ENCODE measurements at regions not wholly inside any gene's neighbourhood (a gene's known extent, or its start where the extent isn't known, plus 50 kb on each side); places are given as distances from the start of the nearest gene placed in this dataset.

DNA sequence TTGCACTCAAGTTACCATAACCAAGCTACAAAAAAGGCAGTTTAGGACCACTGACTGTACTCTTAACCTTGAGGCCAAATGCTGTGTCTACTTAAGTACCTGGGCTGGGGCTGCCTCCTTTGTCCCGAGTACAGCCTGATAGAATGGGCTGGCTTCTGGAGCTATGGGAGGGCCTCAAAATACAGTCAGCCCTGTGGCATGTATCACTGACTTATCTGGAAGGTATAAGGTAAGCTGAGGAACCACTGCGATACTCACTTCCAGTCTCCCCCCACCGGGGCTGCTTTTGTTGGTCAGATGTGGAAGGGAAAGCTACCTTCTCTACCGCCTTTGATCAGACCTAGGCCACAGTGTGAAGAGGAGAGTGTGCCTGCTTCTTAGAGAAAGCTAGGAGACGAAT, 404.8 kb downstream of the ARHGEF28 start:
- Histone ChIP-seq H3K27me3 (ENCODE audit: insufficient read depth, low read length) (no peaks in the 10 kb centered on the region), H3K9me3 (ENCODE audit: control insufficient read depth in 1 of 2, low read length in 2 of 2) (no peaks in the 10 kb centered on the region), H3K27ac (ENCODE audit: low read depth, low read length) (no peak overlapping the region), H3K4me1 (ENCODE audit: insufficient read depth, low read length) (no peaks in the 10 kb centered on the region), H3K36me3 (ENCODE audit: insufficient read depth, low read length) (no peaks in the 10 kb centered on the region), H3K4me3 (ENCODE audit: low read length in 2 of 2) (no peak overlapping the region)
- no peaks in the 10 kb centered on the region for H3K36me3 Mint-ChIP-seq
- no peak for DNase-seq
- H3K4me1 Mint-ChIP-seq: peaks cover 0 to 4% (median 1%) of the 10 kb centered on the region in 4 donors
- peaks cover 8 to 12% of the 10 kb centered on the region in 2 donors for H3K27me3 Mint-ChIP-seq
- peaks cover 0 to 2% (median 0%) of the 10 kb centered on the region in 8 donors for H3K9me3 Mint-ChIP-seq
- CTCF ChIA-PET (ENCODE audit: partially characterized antibody): no interaction called here
- H3K4me3 Mint-ChIP-seq: no peak overlapping the region
- POLR2A ChIA-PET (ENCODE audit: partially characterized antibody): no interaction called here
- intact Hi-C loops (cut with micrococcal nuclease): loop anchor here (10.0 kb wide), 1 partner anchor 614 kb away; the partner anchor contains the start of gene ENC1
- no peak overlapping the region for H3K27ac Mint-ChIP-seq

GRCh38 chr5:74030371-74030770, 404.4 kb downstream of the ARHGEF28 start:
- Mint-ChIP-seq H3K27ac (no peak overlapping the region), H3K4me1 (peaks cover 0 to 2% (median under 1%) of the 10 kb centered on the region in 4 donors), H3K36me3 (no peaks in the 10 kb centered on the region), H3K4me3 (no peak overlapping the region), H3K27me3 (peaks cover 9 to 12% of the 10 kb centered on the region in 2 donors), H3K9me3 (peaks cover 0 to 2% (median 0%) of the 10 kb centered on the region in 8 donors)
- ChIA-PET POLR2A (ENCODE audit: partially characterized antibody) (no interaction called here), CTCF (ENCODE audit: partially characterized antibody) (no interaction called here)
- no peaks in the 10 kb centered on the region for H3K36me3 ChIP-seq (ENCODE audit: insufficient read depth, low read length)
- H3K4me1 ChIP-seq (ENCODE audit: insufficient read depth, low read length): no peaks in the 10 kb centered on the region
- intact Hi-C loops (cut with micrococcal nuclease): loop anchor here (10.0 kb wide), 1 partner anchor 614 kb away; the partner anchor contains the start of gene ENC1
- DNase-seq: no peak
- H3K27me3 ChIP-seq (ENCODE audit: insufficient read depth, low read length): no peaks in the 10 kb centered on the region
- no peaks in the 10 kb centered on the region for H3K9me3 ChIP-seq (ENCODE audit: control insufficient read depth in 1 of 2, low read length in 2 of 2)
- H3K4me3 ChIP-seq (ENCODE audit: low read length in 2 of 2): no peak overlapping the region
- no peak overlapping the region for H3K27ac ChIP-seq (ENCODE audit: low read depth, low read length)

DNA sequence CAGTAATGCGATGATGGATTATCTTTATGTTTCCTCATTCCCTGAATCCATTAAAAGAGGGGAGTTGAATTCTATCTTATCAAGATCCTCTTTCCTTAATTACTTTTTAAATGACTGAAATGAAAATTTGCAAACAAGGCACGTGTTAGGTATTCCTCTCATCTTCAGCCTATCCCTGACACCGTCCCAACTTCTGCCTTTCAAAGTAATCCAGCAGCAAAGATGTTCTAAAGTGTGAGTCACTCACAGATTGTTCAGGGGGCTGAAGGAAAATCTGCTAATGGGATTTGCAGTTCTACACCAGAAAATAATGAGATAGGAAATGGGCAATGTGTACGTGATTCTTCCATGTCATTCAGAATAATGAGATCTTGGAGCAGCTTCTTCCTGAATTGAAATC, 403.0 kb downstream of the ARHGEF28 start:
- no peak for DNase-seq
- intact Hi-C loops (cut with micrococcal nuclease): no loop called here
- ChIA-PET POLR2A (ENCODE audit: partially characterized antibody) (no interaction called here), CTCF (ENCODE audit: partially characterized antibody) (no interaction called here)
- Histone ChIP-seq H3K4me3 (ENCODE audit: low read length in 2 of 2) (no peak overlapping the region), H3K4me1 (ENCODE audit: insufficient read depth, low read length) (no peaks in the 10 kb centered on the region), H3K9me3 (ENCODE audit: control insufficient read depth in 1 of 2, low read length in 2 of 2) (no peaks in the 10 kb centered on the region), H3K36me3 (ENCODE audit: insufficient read depth, low read length) (no peaks in the 10 kb centered on the region), H3K27ac (ENCODE audit: low read depth, low read length) (no peak overlapping the region), H3K27me3 (ENCODE audit: insufficient read depth, low read length) (no peaks in the 10 kb centered on the region)
- Mint-ChIP-seq H3K4me1 (no peaks in the 10 kb centered on the region), H3K4me3 (no peak overlapping the region), H3K27ac (no peak overlapping the region), H3K9me3 (peaks cover 0 to 2% (median 0%) of the 10 kb centered on the region in 8 donors), H3K27me3 (peaks cover 9 to 12% of the 10 kb centered on the region in 2 donors), H3K36me3 (no peaks in the 10 kb centered on the region)

DNA sequence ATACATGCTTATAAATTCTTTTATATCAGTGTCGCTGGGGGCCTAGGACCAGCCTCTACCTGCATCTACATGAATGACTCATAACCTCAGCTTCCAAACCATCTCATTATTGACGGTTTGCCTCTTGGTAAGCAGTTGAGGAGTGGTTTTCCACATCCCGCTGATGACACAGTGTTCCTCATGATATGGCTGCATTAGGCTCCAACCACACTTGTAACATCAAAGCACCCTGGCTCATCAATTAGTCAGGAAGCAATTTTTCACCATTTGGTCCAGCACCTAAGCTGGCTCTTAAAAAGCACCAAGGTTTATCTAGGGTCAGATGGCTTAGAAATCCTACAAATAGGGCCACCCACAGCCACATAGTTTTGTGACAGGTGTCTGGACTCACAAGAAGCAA, 402.4 kb downstream of the ARHGEF28 start:
- Histone ChIP-seq H3K36me3 (ENCODE audit: insufficient read depth, low read length) (no peaks in the 10 kb centered on the region), H3K27ac (ENCODE audit: low read depth, low read length) (no peak overlapping the region), H3K27me3 (ENCODE audit: insufficient read depth, low read length) (no peaks in the 10 kb centered on the region), H3K9me3 (ENCODE audit: control insufficient read depth in 1 of 2, low read length in 2 of 2) (no peaks in the 10 kb centered on the region), H3K4me3 (ENCODE audit: low read length in 2 of 2) (no peak overlapping the region), H3K4me1 (ENCODE audit: insufficient read depth, low read length) (no peaks in the 10 kb centered on the region)
- no peaks in the 10 kb centered on the region for H3K4me1 Mint-ChIP-seq
- H3K9me3 Mint-ChIP-seq: peaks cover 0 to 2% (median 0%) of the 10 kb centered on the region in 8 donors
- POLR2A ChIA-PET (ENCODE audit: partially characterized antibody): no interaction called here
- peaks cover 12 to 14% of the 10 kb centered on the region in 2 donors for H3K27me3 Mint-ChIP-seq
- intact Hi-C loops (cut with micrococcal nuclease): no loop called here
- no peak overlapping the region for H3K27ac Mint-ChIP-seq
- no peak overlapping the region for H3K4me3 Mint-ChIP-seq
- no peaks in the 10 kb centered on the region for H3K36me3 Mint-ChIP-seq
- CTCF ChIA-PET (ENCODE audit: partially characterized antibody): no interaction called here
- no peak for DNase-seq

DNA sequence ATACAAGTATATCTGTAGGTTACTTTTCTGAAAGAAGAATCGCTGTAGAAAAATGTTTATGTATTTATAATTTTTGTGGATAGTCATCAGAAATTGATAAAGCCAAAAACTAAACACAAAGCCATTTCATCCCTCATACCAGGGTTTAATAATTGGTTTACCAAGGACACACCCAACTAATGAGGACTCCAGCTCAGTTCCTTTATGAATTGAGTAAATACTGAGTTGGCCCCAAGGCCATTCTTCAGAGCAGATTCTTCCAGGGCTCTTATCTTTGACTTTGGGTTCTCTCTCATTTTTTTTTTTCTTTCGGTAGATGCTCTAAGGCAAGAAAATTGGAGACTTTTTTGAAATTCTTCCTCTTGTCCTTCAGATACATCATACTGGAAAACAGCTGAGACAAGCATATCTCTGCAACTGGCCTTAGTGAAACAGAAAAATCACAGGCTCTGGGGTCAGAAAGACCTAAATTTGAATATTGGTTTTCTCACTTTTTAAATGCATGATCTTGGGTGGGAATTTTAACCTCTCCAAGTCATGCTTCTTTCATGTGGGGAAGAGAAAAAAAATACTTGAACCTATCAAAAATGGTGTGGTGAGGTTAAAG, 401.8 kb downstream of the ARHGEF28 start:
- H3K4me3 ChIP-seq (ENCODE audit: low read length in 2 of 2): no peak overlapping the region
- H3K4me1 ChIP-seq (ENCODE audit: insufficient read depth, low read length): no peaks in the 10 kb centered on the region
- CTCF ChIA-PET (ENCODE audit: partially characterized antibody): no interaction called here
- no peaks in the 10 kb centered on the region for H3K27me3 ChIP-seq (ENCODE audit: insufficient read depth, low read length)
- H3K9me3 Mint-ChIP-seq: peaks cover 0 to 2% (median 0%) of the 10 kb centered on the region in 8 donors
- H3K27ac Mint-ChIP-seq: no peak overlapping the region
- H3K36me3 ChIP-seq (ENCODE audit: insufficient read depth, low read length): no peaks in the 10 kb centered on the region
- no peak overlapping the region for H3K27ac ChIP-seq (ENCODE audit: low read depth, low read length)
- no peaks in the 10 kb centered on the region for H3K4me1 Mint-ChIP-seq
- no peak for DNase-seq
- peaks cover 11 to 14% of the 10 kb centered on the region in 2 donors for H3K27me3 Mint-ChIP-seq
- no peaks in the 10 kb centered on the region for H3K36me3 Mint-ChIP-seq
- intact Hi-C loops (cut with micrococcal nuclease): no loop called here
- H3K4me3 Mint-ChIP-seq: no peak overlapping the region
- POLR2A ChIA-PET (ENCODE audit: partially characterized antibody): no interaction called here
- H3K9me3 ChIP-seq (ENCODE audit: control insufficient read depth in 1 of 2, low read length in 2 of 2): no peaks in the 10 kb centered on the region

DNA sequence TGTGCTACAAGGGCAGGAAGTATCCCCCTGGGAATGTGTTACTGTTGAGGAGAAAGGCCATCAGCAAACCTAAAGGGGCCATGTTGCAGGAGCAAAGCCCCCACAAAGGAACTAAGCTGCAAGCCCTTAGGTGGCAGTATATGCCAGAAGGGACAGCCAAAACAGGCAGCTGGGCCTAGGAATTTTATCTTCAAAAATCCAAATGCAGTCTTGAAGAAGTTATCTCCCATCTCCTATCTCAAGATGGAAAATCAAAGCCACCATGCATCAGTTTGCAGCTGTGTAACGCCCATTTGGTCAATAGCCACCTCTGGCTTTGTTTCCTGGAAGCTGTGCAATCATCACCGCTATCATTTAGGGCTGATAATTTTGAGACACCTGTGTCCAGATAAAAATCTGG, 400.3 kb downstream of the ARHGEF28 start:
- H3K27me3 Mint-ChIP-seq: peaks cover 5 to 12% of the 10 kb centered on the region in 2 donors
- no peak overlapping the region for H3K27ac Mint-ChIP-seq
- no peaks in the 10 kb centered on the region for H3K9me3 ChIP-seq (ENCODE audit: control insufficient read depth in 1 of 2, low read length in 2 of 2)
- H3K36me3 ChIP-seq (ENCODE audit: insufficient read depth, low read length): no peaks in the 10 kb centered on the region
- ChIA-PET POLR2A (ENCODE audit: partially characterized antibody) (no interaction called here), CTCF (ENCODE audit: partially characterized antibody) (interaction anchor here (0.7 to 0.8 kb wide), 2 partner anchors 11 to 35 kb away, joined by 3 to 4 read pairs; no protein-coding TSS in a partner anchor)
- DNase-seq: peak in 1 of 5 donors; percentile 19
- H3K27me3 ChIP-seq (ENCODE audit: insufficient read depth, low read length): no peaks in the 10 kb centered on the region
- H3K4me3 ChIP-seq (ENCODE audit: low read length in 2 of 2): no peak overlapping the region
- intact Hi-C loops (cut with micrococcal nuclease): no loop called here
- no peaks in the 10 kb centered on the region for H3K4me1 Mint-ChIP-seq
- no peak overlapping the region for H3K27ac ChIP-seq (ENCODE audit: low read depth, low read length)
- H3K9me3 Mint-ChIP-seq: peaks cover 0 to 3% (median 0%) of the 10 kb centered on the region in 8 donors
- H3K4me1 ChIP-seq (ENCODE audit: insufficient read depth, low read length): no peaks in the 10 kb centered on the region
- H3K4me3 Mint-ChIP-seq: no peak overlapping the region
- no peaks in the 10 kb centered on the region for H3K36me3 Mint-ChIP-seq

GRCh38 chr5:74021126-74021525, 395.1 kb downstream of the ARHGEF28 start:
- no peak for DNase-seq
- H3K27me3 Mint-ChIP-seq: peaks cover 8 to 15% of the 10 kb centered on the region in 2 donors
- H3K9me3 ChIP-seq (ENCODE audit: control insufficient read depth in 1 of 2, low read length in 2 of 2): no peaks in the 10 kb centered on the region
- H3K4me1 Mint-ChIP-seq: no peaks in the 10 kb centered on the region
- H3K27ac ChIP-seq (ENCODE audit: low read depth, low read length): no peak overlapping the region
- no peaks in the 10 kb centered on the region for H3K36me3 Mint-ChIP-seq
- no peak overlapping the region for H3K4me3 ChIP-seq (ENCODE audit: low read length in 2 of 2)
- no peak overlapping the region for H3K27ac Mint-ChIP-seq
- H3K4me3 Mint-ChIP-seq: no peak overlapping the region
- POLR2A ChIA-PET (ENCODE audit: partially characterized antibody): interaction anchor here (0.6 kb wide), 1 partner anchor 31 kb away, joined by 3 read pairs; no protein-coding TSS in a partner anchor
- no peaks in the 10 kb centered on the region for H3K36me3 ChIP-seq (ENCODE audit: insufficient read depth, low read length)
- H3K4me1 ChIP-seq (ENCODE audit: insufficient read depth, low read length): no peaks in the 10 kb centered on the region
- CTCF ChIA-PET (ENCODE audit: partially characterized antibody): interaction anchor here (1.0 kb wide), 1 partner anchor 37 kb away, joined by 3 read pairs; no protein-coding TSS in a partner anchor
- H3K27me3 ChIP-seq (ENCODE audit: insufficient read depth, low read length): no peaks in the 10 kb centered on the region
- intact Hi-C loops (cut with micrococcal nuclease): no loop called here
- peaks cover 0 to 3% (median 0%) of the 10 kb centered on the region in 8 donors for H3K9me3 Mint-ChIP-seq

All from CD4-positive, alpha-beta memory T cell (primary cell).